Gastroesophageal sphincter (tissue), 4 donors: ENCODE measurements at regions not wholly inside any gene's neighbourhood (a gene's known extent, or its start where the extent isn't known, plus 50 kb on each side); places are given as distances from the start of the nearest gene placed in this dataset.

Experiments used
- ATAC-seq: fragments of 150-250 bp; one replicate; pipeline ENCODE4 v1.9.1; 2016; ENCODE audit warnings: mild to moderate bottlenecking, moderate library complexity
- H3K27ac ChIP-seq, 4 donors: fragments of 200-600 bp; sonication (generic) in 3 of 4; 1 replicate in 3 of 4; 2 replicates in 1 of 4; pipeline ENCODE4 v1.5.1; 2016 to 2019
- H3K27me3 ChIP-seq: fragments of 200-600 bp; sonication (generic); one replicate; pipeline ENCODE4 v1.5.1; 2019
- H3K36me3 ChIP-seq, 2 donors: fragments of 200-600 bp; sonication (generic); one replicate each; pipeline ENCODE4 v1.5.1; 2019; ENCODE audit warnings: control low read depth in 1 of 2
- H3K4me1 ChIP-seq, 3 donors: fragments of 200-600 bp; sonication (generic); 1 replicate in 2 of 3; 2 replicates in 1 of 3; pipeline ENCODE4 v1.5.1; 2016 to 2019; ENCODE audit warnings: control low read depth in 2 of 3
- H3K4me3 ChIP-seq, 2 donors: fragments of 200-600 bp; sonication (generic); one replicate each; pipeline ENCODE4 v1.5.1; 2019; ENCODE audit warnings: mild to moderate bottlenecking in 1 of 2, moderate library complexity in 1 of 2
- H3K9me3 ChIP-seq, 3 donors: fragments of 200-600 bp; sonication (generic); one replicate each; pipeline ENCODE4 v1.5.1; 2017 to 2019; ENCODE audit warnings: control low read depth in 2 of 3
- EP300 ChIP-seq: sonication (generic); formaldehyde crosslinking; IDR thresholded peaks from one replicate; pipeline ENCODE4 v1.6.1; 2017; ENCODE audit warnings: antibody characterized with exemption, mild to moderate bottlenecking
- POLR2A ChIP-seq, 2 donors: fragments of 450-650 bp; IDR thresholded peaks; one replicate each; pipeline ENCODE4 v1.6.1; 2017; ENCODE audit warnings: antibody characterized with exemption in 2 of 2, mild to moderate bottlenecking in 2 of 2, moderate library complexity in 1 of 2
- POLR2AphosphoS5 ChIP-seq: sonication (generic); formaldehyde crosslinking; IDR thresholded peaks from one replicate; pipeline ENCODE4 v1.6.1; 2017; ENCODE audit warnings: antibody characterized with exemption
- WGBS, 2 donors: methylation state at CpG; one replicate each; pipeline ENCODE4 v1.1.5; 2018; ENCODE audit warnings: low coverage in 1 of 2; 5-methylcytosine and 5-hydroxymethylcytosine counted together
- TF ChIP-seq, protein P1 (sequence below), 4 experiments: fragments of 200-600 bp in 2 of 4; fragments of 450-650 bp in 2 of 4; sonication (generic) in 1 of 4; IDR thresholded peaks; one replicate each; pipeline ENCODE4 v1.5.1; 2017 to 2019; ENCODE audit warnings: antibody characterized with exemption in 4 of 4, mild to moderate bottlenecking in 2 of 4, moderate library complexity in 2 of 4

DNA sequence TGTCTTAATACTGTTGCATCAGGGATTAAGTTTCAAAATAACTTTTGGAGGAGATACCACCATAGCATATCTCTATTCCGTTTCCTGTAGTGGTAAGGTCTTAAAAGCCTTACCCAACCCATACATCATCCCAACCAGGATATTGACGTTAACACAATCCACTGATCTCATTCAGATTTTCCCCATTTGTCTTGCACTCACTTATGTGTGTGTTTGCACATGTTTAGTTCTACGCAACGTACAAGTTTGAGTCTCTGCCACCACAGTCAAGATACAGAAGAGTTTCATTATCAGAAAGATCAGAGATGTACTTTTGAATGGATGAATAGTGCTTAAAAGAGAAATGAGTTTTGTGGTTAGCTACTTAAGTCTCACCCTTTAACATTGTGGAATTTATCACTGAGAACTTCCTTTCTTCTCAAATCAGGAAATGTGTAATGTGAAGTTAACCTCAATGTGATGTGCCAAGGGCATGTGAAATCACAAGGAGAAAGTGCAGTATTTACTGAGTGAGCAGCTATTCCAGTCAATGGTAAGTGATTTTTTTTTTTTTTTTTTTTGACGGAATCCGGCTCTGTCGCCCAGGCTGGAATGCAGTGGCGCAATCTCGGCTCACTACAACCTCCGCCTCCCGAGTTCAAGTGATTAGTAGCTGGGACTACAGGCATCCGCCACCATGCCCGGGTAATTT, 69.2 kb upstream of the EPHA4 start:
- 84 to 93% methylated on average over 4 to 13 of the region's 13 CpGs for WGBS, 2 donors
- Histone ChIP-seq H3K4me1 (no peaks in the 10 kb centered on the region), H3K36me3 (no peaks in the 10 kb centered on the region), H3K4me3 (no peak overlapping the region), H3K27me3 (no peaks in the 10 kb centered on the region), H3K27ac (no peak overlapping the region), H3K9me3 (no peaks in the 10 kb centered on the region)
- TF ChIP-seq EP300 (no peak), POLR2AphosphoS5 (no peak), POLR2A (IDR thresholded peaks at IDR 0.05) (no peak)
- TF ChIP-seq, protein P1, sequence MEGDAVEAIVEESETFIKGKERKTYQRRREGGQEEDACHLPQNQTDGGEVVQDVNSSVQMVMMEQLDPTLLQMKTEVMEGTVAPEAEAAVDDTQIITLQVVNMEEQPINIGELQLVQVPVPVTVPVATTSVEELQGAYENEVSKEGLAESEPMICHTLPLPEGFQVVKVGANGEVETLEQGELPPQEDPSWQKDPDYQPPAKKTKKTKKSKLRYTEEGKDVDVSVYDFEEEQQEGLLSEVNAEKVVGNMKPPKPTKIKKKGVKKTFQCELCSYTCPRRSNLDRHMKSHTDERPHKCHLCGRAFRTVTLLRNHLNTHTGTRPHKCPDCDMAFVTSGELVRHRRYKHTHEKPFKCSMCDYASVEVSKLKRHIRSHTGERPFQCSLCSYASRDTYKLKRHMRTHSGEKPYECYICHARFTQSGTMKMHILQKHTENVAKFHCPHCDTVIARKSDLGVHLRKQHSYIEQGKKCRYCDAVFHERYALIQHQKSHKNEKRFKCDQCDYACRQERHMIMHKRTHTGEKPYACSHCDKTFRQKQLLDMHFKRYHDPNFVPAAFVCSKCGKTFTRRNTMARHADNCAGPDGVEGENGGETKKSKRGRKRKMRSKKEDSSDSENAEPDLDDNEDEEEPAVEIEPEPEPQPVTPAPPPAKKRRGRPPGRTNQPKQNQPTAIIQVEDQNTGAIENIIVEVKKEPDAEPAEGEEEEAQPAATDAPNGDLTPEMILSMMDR (IDR thresholded peaks at IDR 0.05) = no peak
- ATAC-seq = no peak

DNA sequence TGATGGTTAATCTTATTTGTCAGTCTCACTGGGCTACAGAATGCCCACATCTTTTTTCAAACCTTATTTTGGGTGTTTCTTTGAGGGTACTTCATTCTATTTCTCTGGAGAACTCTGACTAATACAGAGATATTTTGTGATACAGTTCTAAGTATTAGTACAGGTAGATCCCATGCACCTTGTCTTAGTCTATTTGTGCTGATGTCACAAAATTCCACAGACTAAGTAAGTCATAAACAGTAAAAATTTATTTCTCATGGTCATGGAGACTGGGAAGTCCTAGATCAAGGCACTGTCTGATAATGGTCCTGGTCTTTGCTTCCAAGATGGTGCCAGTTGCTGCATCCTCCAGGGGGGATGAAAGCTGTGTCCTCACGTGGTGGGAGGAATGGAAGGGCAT, 68.6 kb upstream of the EPHA4 start:
- Histone ChIP-seq H3K27me3 (no peaks in the 10 kb centered on the region), H3K9me3 (no peaks in the 10 kb centered on the region), H3K27ac (no peak overlapping the region), H3K4me1 (no peaks in the 10 kb centered on the region), H3K36me3 (no peaks in the 10 kb centered on the region), H3K4me3 (no peak overlapping the region)
- no peak for TF ChIP-seq POLR2AphosphoS5
- TF ChIP-seq, protein P1 (IDR thresholded peaks at IDR 0.05) = no peak
- no peak for TF ChIP-seq EP300
- TF ChIP-seq POLR2A (IDR thresholded peaks at IDR 0.05) = no peak
- no peak for ATAC-seq
- 100% methylated on average over 1 of the region's 1 CpG; no CpG with 5 or more reads in 1 of the 2 donors for whole genome bisulfite sequencing, 2 donors

DNA sequence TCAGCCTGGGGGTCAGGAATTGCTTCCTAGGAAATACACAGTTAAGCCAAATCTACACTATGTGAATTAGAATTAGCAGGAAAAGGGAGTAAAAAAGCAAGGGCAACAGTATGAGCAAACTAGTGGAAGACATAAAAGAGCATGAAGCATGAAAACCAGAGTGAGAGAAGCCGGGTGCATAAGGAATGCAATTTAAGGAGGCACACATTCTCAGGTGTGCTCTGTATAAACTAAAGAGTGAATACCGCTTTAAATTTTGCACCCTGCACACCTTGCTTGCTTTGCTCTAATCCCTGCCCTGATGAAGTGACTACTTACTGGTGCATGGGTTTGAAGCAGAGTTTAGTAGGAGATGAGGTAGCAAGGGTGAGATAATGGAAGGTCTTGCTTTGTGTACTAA, 65.7 kb upstream of the EPHA4 start:
- no peak overlapping the region for H3K4me3 ChIP-seq
- TF ChIP-seq, protein P1 (IDR thresholded peaks at IDR 0.05) = no peak
- TF ChIP-seq POLR2AphosphoS5 (no peak), EP300 (no peak), POLR2A (IDR thresholded peaks at IDR 0.05) (no peak)
- H3K9me3 ChIP-seq = no peaks in the 10 kb centered on the region
- no peaks in the 10 kb centered on the region for H3K27me3 ChIP-seq
- no peaks in the 10 kb centered on the region for H3K36me3 ChIP-seq
- 79 to 82% methylated on average over 2 of the region's 2 CpGs for WGBS, 2 donors
- H3K4me1 ChIP-seq = no peaks in the 10 kb centered on the region
- no peak overlapping the region for H3K27ac ChIP-seq
- ATAC-seq = no peak

DNA sequence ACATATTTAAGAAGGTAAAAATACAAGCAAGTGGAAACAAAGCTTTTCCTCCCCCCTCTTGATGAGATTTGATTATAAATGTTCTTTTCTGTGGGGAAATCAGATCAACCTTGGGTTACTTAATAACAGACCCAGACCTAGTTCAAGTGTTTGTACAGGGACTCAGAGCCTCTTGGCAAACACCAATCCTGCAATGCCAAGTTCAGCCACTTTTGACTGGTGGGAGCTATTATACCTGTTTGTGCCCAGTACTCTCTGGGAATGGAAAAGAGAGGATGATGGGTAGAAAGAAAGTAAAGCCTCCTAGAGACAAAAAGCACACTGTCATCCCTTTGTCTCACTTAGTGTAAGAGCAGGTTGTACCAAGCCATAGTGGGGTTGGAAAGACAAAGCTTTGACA, 63.8 kb upstream of the EPHA4 start:
- H3K4me3 ChIP-seq = no peak overlapping the region
- no peaks in the 10 kb centered on the region for H3K27me3 ChIP-seq
- no peaks in the 10 kb centered on the region for H3K9me3 ChIP-seq
- TF ChIP-seq EP300 (no peak), POLR2AphosphoS5 (no peak), POLR2A (IDR thresholded peaks at IDR 0.05) (no peak)
- TF ChIP-seq, protein P1 (IDR thresholded peaks at IDR 0.05) = no peak
- H3K36me3 ChIP-seq = no peaks in the 10 kb centered on the region
- no peaks in the 10 kb centered on the region for H3K4me1 ChIP-seq
- no peak overlapping the region for H3K27ac ChIP-seq
- no peak for ATAC-seq

DNA sequence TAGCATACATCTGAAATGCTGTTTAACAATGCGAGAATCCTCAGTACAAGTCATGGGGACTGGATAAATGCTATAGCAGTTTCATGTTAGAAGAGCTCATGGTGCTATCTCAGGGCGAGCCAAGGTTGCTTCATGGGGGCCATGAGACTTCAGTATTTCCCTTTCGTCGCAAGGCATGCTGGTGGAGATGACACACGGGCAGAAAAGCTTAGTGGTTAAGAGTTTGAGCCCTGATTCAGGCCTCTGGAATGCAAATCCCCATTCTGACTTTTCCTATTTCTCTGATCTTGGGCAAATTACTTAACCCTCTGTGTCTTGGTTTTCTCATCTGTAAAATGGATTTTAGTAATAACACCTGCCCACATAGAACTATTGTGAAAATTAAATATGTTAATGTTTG, 57.4 kb upstream of the EPHA4 start:
- H3K27me3 ChIP-seq = no peaks in the 10 kb centered on the region
- H3K36me3 ChIP-seq = no peaks in the 10 kb centered on the region
- ATAC-seq = no peak
- no peak overlapping the region for H3K27ac ChIP-seq
- no peaks in the 10 kb centered on the region for H3K9me3 ChIP-seq
- H3K4me3 ChIP-seq = no peak overlapping the region
- no peaks in the 10 kb centered on the region for H3K4me1 ChIP-seq
- 82 to 95% methylated on average over 5 of the region's 5 CpGs for WGBS, 2 donors
- TF ChIP-seq POLR2AphosphoS5 = no peak
- TF ChIP-seq, protein P1 (IDR thresholded peaks at IDR 0.05) = no peak
- TF ChIP-seq EP300 = no peak
- TF ChIP-seq POLR2A (IDR thresholded peaks at IDR 0.05) = no peak
